ENCODE measurements at regions not wholly inside any gene's neighbourhood (a gene's known extent, or its start where the extent isn't known, plus 50 kb on each side); places are given as distances from the start of the nearest gene placed in this dataset.

DNA sequence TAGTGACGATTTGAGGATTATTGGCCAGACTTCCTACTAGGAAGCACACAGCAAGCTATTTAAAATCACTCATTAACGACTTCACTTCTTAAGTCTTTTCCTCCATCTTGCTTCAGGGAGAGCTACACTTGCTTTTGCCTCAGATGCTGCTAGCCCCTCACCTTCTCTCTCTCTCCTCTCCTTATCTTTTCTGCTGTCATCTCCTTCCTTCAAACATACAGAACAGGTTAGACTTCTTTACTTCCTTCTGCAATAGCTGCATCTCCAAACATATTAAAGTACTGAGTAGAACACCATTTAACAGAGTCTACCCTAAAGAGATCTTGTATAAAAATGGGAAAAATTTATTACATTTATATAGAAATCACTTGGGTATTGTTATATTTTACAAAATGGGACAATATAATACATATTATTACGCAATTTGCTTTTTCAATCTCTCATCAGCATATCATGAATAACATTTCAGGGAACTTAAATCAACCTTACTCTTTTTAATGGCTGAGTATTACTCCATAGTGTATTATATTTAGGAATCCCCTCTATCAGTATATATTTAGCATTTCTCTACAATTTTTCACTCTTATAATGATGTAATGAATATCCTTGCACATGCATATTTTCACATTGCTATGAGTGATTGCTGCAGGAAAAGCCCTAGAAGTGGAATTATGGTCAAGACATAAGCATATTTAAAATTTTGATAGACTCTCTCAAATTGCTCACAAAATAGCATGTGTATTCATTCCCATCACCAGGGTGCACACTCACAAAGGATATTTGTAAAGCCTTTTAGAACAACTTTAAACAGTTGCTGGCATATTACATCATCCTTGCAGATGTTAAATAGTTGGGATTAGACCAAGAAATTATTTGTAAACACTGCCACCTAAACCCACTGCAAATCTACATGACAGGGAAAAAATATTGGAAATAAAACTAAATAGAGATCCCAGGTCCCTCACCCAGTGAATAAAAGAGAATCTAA lies 164.5 kb upstream of the NFIB start:
- DNase-seq (ENCODE audit: low read depth in 4 of 4, low spot score in 2 of 4): no peak

GRCh38 chr9:14471041-14471440 lies 157.1 kb upstream of the NFIB start:
- DNase-seq (ENCODE audit: low read depth in 4 of 4, low spot score in 2 of 4): no peak

- DNase-seq (ENCODE audit: low read depth in 4 of 4, low spot score in 2 of 4): no peak
Measured at GRCh38 chr9:14467675-14468374, 153.9 kb upstream of the NFIB start.

- no peak for DNase-seq (ENCODE audit: low read depth in 4 of 4, low spot score in 2 of 4)
Measured at GRCh38 chr9:14466828-14467227, 152.9 kb upstream of the NFIB start.

DNA sequence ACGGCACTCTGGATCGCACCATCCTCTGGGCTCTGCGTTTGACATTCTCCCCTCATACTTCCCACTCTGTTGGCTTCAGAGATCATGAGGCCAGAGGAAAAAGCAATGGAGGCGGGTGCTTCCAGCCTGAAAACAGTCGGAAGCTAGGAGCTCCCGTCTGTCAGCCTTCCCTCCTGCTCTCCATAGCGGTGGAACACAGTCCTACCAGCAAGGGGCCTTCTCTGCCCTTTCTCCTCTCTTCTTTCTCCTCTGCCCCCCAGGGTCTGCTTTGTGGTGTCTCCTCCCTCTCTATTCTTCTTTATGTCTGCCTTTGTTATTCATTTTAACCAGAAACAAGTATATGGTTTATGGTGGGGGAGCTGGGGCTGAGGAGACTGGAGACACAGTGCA lies 152.5 kb upstream of the NFIB start:
- no peak for DNase-seq (ENCODE audit: low read depth in 4 of 4, low spot score in 2 of 4)

DNA sequence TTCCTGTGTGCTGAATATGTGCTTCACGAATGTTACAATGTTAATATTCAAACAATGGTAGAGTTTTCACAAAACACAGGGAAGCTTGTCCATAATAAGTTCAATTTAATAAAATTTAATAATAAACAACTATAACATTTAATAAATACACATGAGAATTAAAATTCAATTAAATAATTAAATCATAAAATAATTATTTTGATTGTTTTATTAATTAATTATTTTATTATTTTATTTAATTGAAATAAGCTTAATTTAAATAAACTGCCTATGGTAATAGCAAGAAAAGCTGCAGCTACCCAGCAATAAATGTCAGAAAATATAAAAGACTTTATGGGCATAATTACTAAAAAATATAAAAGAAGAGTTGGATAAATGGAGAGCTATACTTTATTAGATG lies 149.0 kb upstream of the NFIB start:
- DNase-seq (ENCODE audit: low read depth in 4 of 4, low spot score in 2 of 4): no peak

DNA sequence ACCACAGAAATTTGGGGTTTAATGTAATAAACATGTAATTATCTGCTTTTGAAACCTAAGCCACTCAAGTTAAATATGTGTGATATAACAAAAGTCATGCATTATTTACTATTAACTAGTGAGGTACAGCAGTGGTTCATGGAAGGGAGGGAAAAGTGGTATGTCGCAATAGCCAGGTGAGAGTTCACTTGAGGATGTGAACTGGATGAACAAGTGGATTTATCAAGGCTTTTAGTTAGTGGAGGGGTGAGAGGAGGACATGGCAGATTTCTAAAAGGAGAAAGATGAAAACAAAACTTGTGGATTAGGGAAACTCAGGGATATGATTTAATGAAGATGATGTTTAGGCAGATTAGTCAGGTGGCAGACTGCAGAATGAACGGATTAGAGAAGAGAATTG lies 141.3 kb upstream of the NFIB start:
- no peak for DNase-seq (ENCODE audit: low read depth in 4 of 4, low spot score in 2 of 4)

GRCh38 chr9:14453286-14453685 lies 139.3 kb upstream of the NFIB start:
- no peak for DNase-seq (ENCODE audit: low read depth in 4 of 4, low spot score in 2 of 4)

- DNase-seq (ENCODE audit: low read depth in 4 of 4, low spot score in 2 of 4): no peak
Measured at GRCh38 chr9:14452539-14452938, 138.6 kb upstream of the NFIB start.

- DNase-seq (ENCODE audit: low read depth in 4 of 4, low spot score in 2 of 4): no peak
Measured at GRCh38 chr9:14451949-14452348, 138.0 kb upstream of the NFIB start.

GRCh38 chr9:14447103-14447502 lies 133.2 kb upstream of the NFIB start:
- no peak for DNase-seq (ENCODE audit: low read depth in 4 of 4, low spot score in 2 of 4)

GRCh38 chr9:14445946-14446345 lies 132.0 kb upstream of the NFIB start:
- no peak for DNase-seq (ENCODE audit: low read depth in 4 of 4, low spot score in 2 of 4)

DNA sequence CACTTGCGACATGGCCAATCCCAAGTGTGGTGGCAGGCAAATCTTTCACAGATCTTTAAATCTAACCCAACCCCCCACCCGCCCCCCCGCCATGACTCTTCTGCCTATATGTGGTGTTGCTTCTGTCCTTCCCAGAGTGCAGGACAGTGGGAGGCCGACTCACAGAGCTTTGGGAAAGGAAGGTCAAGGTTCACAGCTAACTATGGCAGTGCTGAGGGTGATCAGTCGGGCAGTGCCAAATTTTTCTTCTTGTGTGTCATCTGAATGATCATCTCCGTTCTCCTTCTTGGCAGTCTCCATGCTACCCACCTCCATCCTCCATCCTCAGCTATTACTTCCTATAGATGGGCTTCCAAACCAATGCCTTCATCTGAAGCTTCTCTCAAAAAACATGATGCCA lies 129.0 kb upstream of the NFIB start:
- DNase-seq (ENCODE audit: low read depth in 4 of 4, low spot score in 2 of 4): no peak

GRCh38 chr9:14441976-14442651 lies 128.2 kb upstream of the NFIB start:
- DNase-seq (ENCODE audit: low read depth in 4 of 4, low spot score in 2 of 4): no peak

- no peak for DNase-seq (ENCODE audit: low read depth in 4 of 4, low spot score in 2 of 4)
Measured at GRCh38 chr9:14441115-14441514, 127.2 kb upstream of the NFIB start.

- DNase-seq (ENCODE audit: low read depth in 4 of 4, low spot score in 2 of 4): no peak
Measured at GRCh38 chr9:14440062-14440461, 126.1 kb upstream of the NFIB start.

- no peak for DNase-seq (ENCODE audit: low read depth in 4 of 4, low spot score in 2 of 4)
Measured at GRCh38 chr9:14439555-14439954, 125.6 kb upstream of the NFIB start.

DNA sequence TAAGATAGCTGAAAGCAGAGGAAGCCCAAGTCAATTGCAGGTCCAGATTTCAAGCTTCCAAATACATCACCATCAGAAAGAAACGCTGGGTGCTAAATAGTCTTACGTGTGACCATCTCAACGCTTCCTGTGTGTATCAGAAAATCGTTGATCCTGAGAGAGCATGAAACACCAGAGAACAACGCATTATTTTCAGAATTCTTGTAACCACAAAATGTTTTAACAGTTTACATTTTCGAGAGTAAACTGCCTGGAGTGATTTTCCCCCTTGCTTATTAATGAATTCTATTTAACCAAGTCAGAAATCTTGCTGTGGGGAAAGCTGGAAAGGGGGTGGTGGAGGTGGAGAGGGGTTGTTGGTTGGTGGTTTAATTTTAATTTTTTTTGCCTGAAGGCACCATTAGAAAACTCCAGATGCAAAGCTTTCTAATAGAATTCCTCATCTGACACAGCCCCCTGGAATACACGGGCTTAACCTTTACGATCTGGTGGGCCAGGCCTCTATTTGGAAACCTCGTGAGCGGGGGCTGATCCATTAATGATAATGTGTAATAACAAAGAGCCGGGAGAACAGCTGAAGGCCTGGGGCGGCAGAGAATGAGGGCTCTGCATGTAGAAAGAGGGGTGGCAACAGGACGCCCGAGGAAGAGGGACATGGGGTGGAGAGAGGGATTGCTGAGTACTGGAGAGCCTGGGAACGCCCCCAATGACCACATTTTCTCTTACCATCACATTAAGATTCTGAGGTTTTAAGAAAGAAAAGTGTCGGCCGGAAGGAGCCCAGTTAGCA lies 124.5 kb upstream of the NFIB start:
- DNase-seq (ENCODE audit: low read depth in 4 of 4, low spot score in 2 of 4): no peak

DNA sequence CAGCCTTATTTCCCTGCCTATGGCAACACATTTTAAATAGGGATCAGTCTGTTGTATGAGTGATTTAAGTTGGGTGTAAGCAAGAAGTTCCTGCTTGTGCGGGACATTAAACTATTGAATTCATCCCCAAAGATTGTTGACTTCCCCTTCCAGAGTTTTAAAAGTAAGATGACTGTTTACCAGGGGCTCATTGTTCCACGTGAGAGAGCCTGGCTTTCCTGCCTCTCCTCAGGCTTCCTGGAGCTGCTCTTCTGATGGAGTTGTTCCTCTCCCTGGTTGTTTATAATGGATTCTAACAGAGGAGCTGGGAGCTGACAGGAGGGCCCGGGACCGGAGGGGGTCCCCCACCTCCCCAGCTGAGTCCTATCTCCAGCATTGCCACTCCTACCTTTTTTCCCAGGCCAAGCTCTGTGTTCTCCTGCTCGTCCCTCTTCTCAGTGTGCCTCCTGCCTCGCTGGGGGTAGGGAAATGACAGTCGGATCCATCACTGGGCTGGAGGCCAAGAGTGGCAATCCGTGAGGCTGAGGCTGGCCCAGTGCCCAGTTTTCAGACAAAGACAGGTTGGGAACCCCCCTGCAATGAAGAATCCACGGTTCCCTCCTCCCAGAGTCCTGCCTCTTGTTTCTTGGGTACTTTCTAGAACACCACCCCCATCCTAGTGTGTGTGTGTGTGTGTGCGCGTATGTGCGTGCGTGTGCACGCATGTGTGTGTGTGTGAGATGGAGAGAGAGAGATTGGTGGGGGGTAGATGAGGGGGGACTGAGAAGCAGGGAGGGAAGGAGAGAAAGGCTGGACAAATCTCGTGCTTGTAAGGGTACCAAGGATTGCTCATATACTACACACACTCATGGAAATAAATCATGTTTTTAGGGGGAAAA lies 123.7 kb upstream of the NFIB start:
- no peak for DNase-seq (ENCODE audit: low read depth in 4 of 4, low spot score in 2 of 4)

- no peak for DNase-seq (ENCODE audit: low read depth in 4 of 4, low spot score in 2 of 4)
Measured at GRCh38 chr9:14435871-14436270, 121.9 kb upstream of the NFIB start.

All from left renal cortex interstitium (tissue), 4 donors.